A172 (cell line): ENCODE measurements at regions not wholly inside any gene's neighbourhood (a gene's known extent, or its start where the extent isn't known, plus 50 kb on each side); places are given as distances from the start of the nearest gene placed in this dataset.
A peak's percentile ranks its signal among the peaks of the same experiment; 100 is the strongest.
"Not testable (repeated sequence)": the region's sequence is repeated elsewhere in the genome, so short reads cannot be mapped to it uniquely, and the experiment has no call there.

Source experiments
- DNase-seq: peaks from one replicate; pipeline ENCODE4 v3.0.0-alpha.2; 2015; ENCODE audit warnings: low spot score

GRCh38 chr20:48531505-48531904 lies 296.3 kb downstream of the PREX1 start:
- no peak for DNase-seq

- DNase-seq, result peak; percentile 74
Observed at GRCh38 chr20:48530957-48531356, 296.8 kb downstream of the PREX1 start.

GRCh38 chr20:48528346-48528745 lies 299.5 kb downstream of the PREX1 start:
- no peak for DNase-seq

- no peak for DNase-seq
Observed at GRCh38 chr20:48527771-48528170, 300.0 kb downstream of the PREX1 start.

GRCh38 chr20:48526936-48527335 lies 300.9 kb downstream of the PREX1 start:
- no peak for DNase-seq

- DNase-seq, result no peak
Observed at GRCh38 chr20:48525400-48525799, 302.4 kb downstream of the PREX1 start.

- no peak for DNase-seq
Observed at GRCh38 chr20:48524582-48524981, 303.2 kb downstream of the PREX1 start.

GRCh38 chr20:48523191-48523995 lies 304.4 kb downstream of the PREX1 start:
- peak; percentile 77 for DNase-seq

GRCh38 chr20:48521121-48521520 lies 306.7 kb downstream of the PREX1 start:
- DNase-seq, result no peak

GRCh38 chr20:48516196-48516595 lies 311.6 kb downstream of the PREX1 start:
- DNase-seq, result not testable (repeated sequence)

- not testable (repeated sequence) for DNase-seq
Observed at GRCh38 chr20:48514577-48514976, 313.2 kb downstream of the PREX1 start.

GRCh38 chr20:48512539-48512938 lies 315.3 kb downstream of the PREX1 start:
- not testable (repeated sequence) for DNase-seq

GRCh38 chr20:48505066-48505465 lies 322.7 kb downstream of the PREX1 start:
- DNase-seq, result not testable (repeated sequence)

GRCh38 chr20:48503166-48503815 lies 324.5 kb downstream of the PREX1 start:
- no peak for DNase-seq

GRCh38 chr20:48502758-48503157 lies 325.0 kb downstream of the PREX1 start:
- no peak for DNase-seq

GRCh38 chr20:48502016-48502415 lies 325.8 kb downstream of the PREX1 start:
- no peak for DNase-seq

GRCh38 chr20:48500900-48501299 lies 326.9 kb downstream of the PREX1 start:
- not testable (repeated sequence) for DNase-seq

GRCh38 chr20:48498939-48499338 lies 328.9 kb downstream of the PREX1 start:
- not testable (repeated sequence) for DNase-seq

GRCh38 chr20:48498125-48498524 lies 329.7 kb downstream of the PREX1 start:
- not testable (repeated sequence) for DNase-seq

- DNase-seq, result no peak
Observed at GRCh38 chr20:48493966-48494365, 333.8 kb downstream of the PREX1 start.

- not testable (repeated sequence) for DNase-seq
Observed at GRCh38 chr20:48493331-48493730, 334.5 kb downstream of the PREX1 start.

- DNase-seq, result no peak
Observed at GRCh38 chr20:48492715-48493070, 335.1 kb downstream of the PREX1 start.

GRCh38 chr20:48492015-48492714 lies 335.6 kb downstream of the PREX1 start:
- DNase-seq, result no peak
